ENCODE measurements at regions not wholly inside any gene's neighbourhood (a gene's known extent, or its start where the extent isn't known, plus 50 kb on each side); places are given as distances from the start of the nearest gene placed in this dataset.
"Not testable (repeated sequence)": the region's sequence is repeated elsewhere in the genome, so short reads cannot be mapped to it uniquely, and the experiment has no call there.

DNA sequence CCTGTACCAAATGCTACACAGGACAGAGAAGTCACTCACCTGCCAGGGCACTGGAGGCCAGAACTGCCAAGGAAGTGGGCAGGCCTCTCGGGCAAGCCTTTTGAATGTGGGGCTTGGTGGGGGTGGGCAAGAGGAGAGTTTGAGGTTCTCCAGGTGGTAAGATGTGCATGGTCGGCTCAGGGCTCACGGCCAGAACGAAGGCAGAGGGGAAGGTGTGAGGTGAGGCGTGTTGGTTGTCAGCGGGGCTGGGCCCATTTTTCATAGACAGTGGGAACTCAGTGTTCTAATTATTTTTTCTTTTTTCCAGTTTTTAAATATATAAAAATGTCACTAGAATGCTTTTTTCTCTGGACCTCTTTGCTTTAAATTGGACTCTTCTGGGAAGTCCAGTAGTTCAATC, 145.8 kb downstream of the BCL2L11 start:
- H3K9me3 ChIP-seq; intact Hi-C loops (cut with DNase I; ENCODE audit: low total_unique reads); H3K27ac ChIP-seq; H3K4me1 ChIP-seq; H3K27me3 ChIP-seq; DNase-seq; H3K4me3 ChIP-seq; H3K36me3 ChIP-seq; in situ Hi-C loops (cut with MboI; ENCODE audit: low pct_ligation_motif_present in 1 of 4, low pct_unique_long_range_greater_than_20kb in 1 of 4, low sequenced_read_pairs in 3 of 4): not testable (repeated sequence)
- 96 to 97% methylated on average over 5 to 6 of the region's 6 CpGs for WGBS, 2 donors (ENCODE audit: low coverage in 1 of 2)

DNA sequence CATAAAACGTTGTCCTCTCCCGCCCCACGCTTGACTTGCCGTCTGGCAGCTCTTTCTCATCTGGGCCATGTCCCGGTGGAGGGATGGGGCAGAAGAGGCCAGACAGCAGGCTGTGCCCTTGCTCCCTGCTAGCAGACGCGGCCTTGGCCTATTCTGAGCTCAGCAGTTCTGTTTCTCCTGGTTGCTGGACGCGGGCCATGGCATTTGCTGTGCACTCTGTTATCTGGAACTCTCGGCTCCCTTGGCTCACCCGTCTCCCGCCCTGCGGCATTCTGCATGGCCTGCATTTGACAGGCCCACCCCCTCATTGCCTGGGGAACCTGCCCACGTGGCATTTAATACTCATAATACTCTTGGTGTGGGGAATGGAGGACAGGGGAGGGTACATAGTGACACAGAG, 146.3 kb downstream of the BCL2L11 start:
- H3K36me3 ChIP-seq; H3K4me3 ChIP-seq; H3K4me1 ChIP-seq; in situ Hi-C loops (cut with MboI; ENCODE audit: low pct_ligation_motif_present in 1 of 4, low pct_unique_long_range_greater_than_20kb in 1 of 4, low sequenced_read_pairs in 3 of 4); H3K9me3 ChIP-seq; H3K27ac ChIP-seq; intact Hi-C loops (cut with DNase I; ENCODE audit: low total_unique reads); H3K27me3 ChIP-seq: not testable (repeated sequence)
- 84% methylated on average over 10 of the region's 14 CpGs; no CpG with 5 or more reads in 1 of the 2 donors for WGBS, 2 donors (ENCODE audit: low coverage in 1 of 2)
- DNase-seq = peak; percentile 11

DNA sequence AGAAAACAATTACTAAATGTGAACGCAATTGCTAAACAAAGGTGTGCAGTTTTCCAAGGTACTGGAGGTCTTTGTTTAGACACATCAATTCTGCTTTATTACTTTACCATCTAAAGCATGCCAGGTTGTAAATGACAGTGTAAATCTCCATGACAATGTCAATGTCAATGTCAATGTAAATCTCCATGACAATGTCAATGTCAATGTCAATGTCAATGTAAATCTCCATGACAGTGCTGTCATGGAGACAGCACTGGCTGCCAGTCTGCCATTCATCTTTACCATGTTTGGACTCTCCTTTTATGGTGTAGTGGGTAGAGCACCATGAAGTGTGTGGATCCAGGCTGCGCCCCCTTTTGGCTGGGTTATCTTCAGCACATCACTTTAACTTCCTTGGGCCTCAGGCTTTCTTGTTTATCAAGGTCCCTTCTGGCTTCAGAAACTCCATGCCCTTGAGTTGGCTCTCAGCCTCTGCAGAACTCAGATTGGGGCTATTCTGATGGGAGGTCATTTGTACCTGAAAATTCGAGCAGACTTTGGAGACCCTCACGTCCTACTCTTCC, 149.1 kb downstream of the BCL2L11 start:
- H3K27ac ChIP-seq; H3K4me1 ChIP-seq; H3K4me3 ChIP-seq; H3K9me3 ChIP-seq; intact Hi-C loops (cut with DNase I; ENCODE audit: low total_unique reads); in situ Hi-C loops (cut with MboI; ENCODE audit: low pct_ligation_motif_present in 1 of 4, low pct_unique_long_range_greater_than_20kb in 1 of 4, low sequenced_read_pairs in 3 of 4); H3K27me3 ChIP-seq; H3K36me3 ChIP-seq; DNase-seq: not testable (repeated sequence)
- WGBS, 2 donors (ENCODE audit: low coverage in 1 of 2) = 83% methylated on average over 1 of the region's 4 CpGs; no CpG with 5 or more reads in 1 of the 2 donors
- peak in 1 of 3 donors; percentile 40 for TF ChIP-seq POLR2AphosphoS5 (IDR thresholded peaks at IDR 0.05)

DNA sequence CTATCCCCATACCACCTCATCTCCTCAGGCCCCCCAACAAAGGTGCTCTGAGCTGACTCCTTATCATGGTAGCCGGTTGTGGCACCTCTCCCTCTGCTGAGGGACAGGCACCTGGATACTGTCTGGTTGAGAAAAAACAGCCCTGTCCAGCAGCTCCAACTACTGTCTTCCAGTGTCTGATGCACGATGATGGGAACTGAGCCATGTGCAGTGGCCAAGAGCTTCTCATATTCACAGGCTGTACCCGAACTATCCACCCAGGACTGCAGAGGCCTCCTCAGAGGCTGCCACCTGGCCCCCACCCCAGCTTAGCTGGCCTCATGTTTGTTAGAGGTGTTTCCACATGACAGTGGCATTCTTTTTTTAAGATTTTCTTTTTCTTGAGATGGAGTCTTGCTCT, 149.9 kb downstream of the BCL2L11 start:
- H3K27ac ChIP-seq; H3K9me3 ChIP-seq; in situ Hi-C loops (cut with MboI; ENCODE audit: low pct_ligation_motif_present in 1 of 4, low pct_unique_long_range_greater_than_20kb in 1 of 4, low sequenced_read_pairs in 3 of 4); H3K36me3 ChIP-seq; intact Hi-C loops (cut with DNase I; ENCODE audit: low total_unique reads); H3K4me1 ChIP-seq; DNase-seq; H3K4me3 ChIP-seq; H3K27me3 ChIP-seq: not testable (repeated sequence)
- no CpG with 5 or more reads among the region's 3 CpGs for WGBS, 2 donors (ENCODE audit: low coverage in 1 of 2)

DNA sequence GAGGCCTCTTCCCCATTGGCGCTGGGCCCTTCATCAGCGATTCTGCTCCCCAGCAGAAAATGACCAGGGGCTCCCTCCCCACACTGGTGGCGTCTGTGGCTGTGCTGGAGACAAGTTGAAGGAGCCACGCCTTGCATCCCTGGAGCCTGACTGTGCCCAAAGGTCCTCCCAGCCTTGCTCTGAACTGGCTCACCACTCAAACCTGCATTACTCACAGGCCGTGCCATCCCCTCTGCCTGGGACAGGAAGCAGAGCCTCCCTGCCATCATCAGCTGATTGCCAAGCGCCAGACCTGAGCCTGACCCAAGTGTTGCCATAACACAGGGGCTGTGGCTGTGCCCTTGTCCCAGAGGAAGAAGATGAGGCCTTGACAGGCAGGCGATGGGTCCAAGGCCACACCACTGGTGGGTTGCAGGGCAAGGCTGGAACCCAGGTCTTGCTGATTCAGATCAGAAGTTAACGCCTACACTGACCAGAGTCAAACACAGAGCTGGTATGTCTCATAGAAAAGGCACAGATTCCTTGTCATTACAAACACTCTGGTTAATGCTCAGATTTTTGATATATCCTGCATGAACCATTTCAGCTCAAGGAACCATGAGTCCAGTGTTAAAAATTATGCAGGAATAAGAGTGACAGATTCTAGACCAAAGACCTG, 151.1 kb downstream of the BCL2L11 start:
- H3K9me3 ChIP-seq; DNase-seq; in situ Hi-C loops (cut with MboI; ENCODE audit: low pct_ligation_motif_present in 1 of 4, low pct_unique_long_range_greater_than_20kb in 1 of 4, low sequenced_read_pairs in 3 of 4); intact Hi-C loops (cut with DNase I; ENCODE audit: low total_unique reads); H3K4me3 ChIP-seq; H3K4me1 ChIP-seq; H3K27ac ChIP-seq; H3K36me3 ChIP-seq; H3K27me3 ChIP-seq: not testable (repeated sequence)
- 100% methylated on average over 2 of the region's 8 CpGs; no CpG with 5 or more reads in 1 of the 2 donors for WGBS, 2 donors (ENCODE audit: low coverage in 1 of 2)

GRCh38 chr2:111273007-111273406, 152.3 kb downstream of the BCL2L11 start:
- 78% methylated on average over 3 of the region's 7 CpGs; no CpG with 5 or more reads in 1 of the 2 donors for WGBS, 2 donors (ENCODE audit: low coverage in 1 of 2)
- DNase-seq; H3K9me3 ChIP-seq; H3K27ac ChIP-seq; in situ Hi-C loops (cut with MboI; ENCODE audit: low pct_ligation_motif_present in 1 of 4, low pct_unique_long_range_greater_than_20kb in 1 of 4, low sequenced_read_pairs in 3 of 4); H3K27me3 ChIP-seq; intact Hi-C loops (cut with DNase I; ENCODE audit: low total_unique reads); H3K4me1 ChIP-seq; H3K36me3 ChIP-seq; H3K4me3 ChIP-seq: not testable (repeated sequence)

- H3K9me3 ChIP-seq; in situ Hi-C loops (cut with MboI; ENCODE audit: low pct_ligation_motif_present in 1 of 4, low pct_unique_long_range_greater_than_20kb in 1 of 4, low sequenced_read_pairs in 3 of 4); H3K36me3 ChIP-seq; intact Hi-C loops (cut with DNase I; ENCODE audit: low total_unique reads); H3K4me3 ChIP-seq; H3K27me3 ChIP-seq; DNase-seq; H3K4me1 ChIP-seq; H3K27ac ChIP-seq: not testable (repeated sequence)
- 84% methylated on average over 4 to 13 of the region's 15 CpGs for WGBS, 2 donors (ENCODE audit: low coverage in 1 of 2)
Measured at GRCh38 chr2:111275047-111275853, 154.5 kb downstream of the BCL2L11 start.

- DNase-seq; H3K27me3 ChIP-seq; H3K27ac ChIP-seq; H3K36me3 ChIP-seq; in situ Hi-C loops (cut with MboI; ENCODE audit: low pct_ligation_motif_present in 1 of 4, low pct_unique_long_range_greater_than_20kb in 1 of 4, low sequenced_read_pairs in 3 of 4); H3K4me3 ChIP-seq; intact Hi-C loops (cut with DNase I; ENCODE audit: low total_unique reads); H3K9me3 ChIP-seq; H3K4me1 ChIP-seq: not testable (repeated sequence)
- no CpG with 5 or more reads among the region's 3 CpGs for whole genome bisulfite sequencing, 2 donors (ENCODE audit: low coverage in 1 of 2)
Measured at GRCh38 chr2:111275854-111276171, 155.1 kb downstream of the BCL2L11 start.

DNA sequence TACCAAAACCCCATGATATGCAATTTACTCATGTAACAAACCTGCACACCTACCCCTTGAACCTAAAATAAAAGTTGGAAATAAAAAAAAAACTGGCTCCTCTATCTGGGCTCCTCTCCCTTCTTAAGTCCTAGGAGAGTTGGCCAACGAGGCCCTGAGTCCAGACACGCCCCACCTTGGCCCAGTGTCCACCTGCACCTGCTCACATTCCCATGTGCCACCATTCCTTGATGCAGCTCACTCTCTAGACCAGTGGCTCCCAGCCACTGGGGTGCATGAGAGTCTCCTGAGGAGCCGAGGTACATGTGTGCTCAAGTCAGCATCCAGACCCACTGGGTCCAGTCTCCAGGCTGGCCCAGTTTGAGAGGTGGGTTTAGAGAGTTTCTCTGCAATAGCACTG, 157.4 kb downstream of the BCL2L11 start:
- H3K27me3 ChIP-seq; intact Hi-C loops (cut with DNase I; ENCODE audit: low total_unique reads); DNase-seq; H3K36me3 ChIP-seq; H3K27ac ChIP-seq; in situ Hi-C loops (cut with MboI; ENCODE audit: low pct_ligation_motif_present in 1 of 4, low pct_unique_long_range_greater_than_20kb in 1 of 4, low sequenced_read_pairs in 3 of 4); H3K9me3 ChIP-seq; H3K4me1 ChIP-seq; H3K4me3 ChIP-seq: not testable (repeated sequence)
- no CpG with 5 or more reads among the region's 3 CpGs for WGBS, 2 donors (ENCODE audit: low coverage in 1 of 2)

- H3K4me3 ChIP-seq; H3K27me3 ChIP-seq; intact Hi-C loops (cut with DNase I; ENCODE audit: low total_unique reads); H3K36me3 ChIP-seq; H3K27ac ChIP-seq; H3K4me1 ChIP-seq; DNase-seq; H3K9me3 ChIP-seq; in situ Hi-C loops (cut with MboI; ENCODE audit: low pct_ligation_motif_present in 1 of 4, low pct_unique_long_range_greater_than_20kb in 1 of 4, low sequenced_read_pairs in 3 of 4): not testable (repeated sequence)
- no CpG with 5 or more reads among the region's 6 CpGs for whole genome bisulfite sequencing, 2 donors (ENCODE audit: low coverage in 1 of 2)
Measured at GRCh38 chr2:111280709-111281286, 160.1 kb downstream of the BCL2L11 start.
